GM21528 (cell line): ENCODE measurements at regions not wholly inside any gene's neighbourhood (a gene's known extent, or its start where the extent isn't known, plus 50 kb on each side); places are given as distances from the start of the nearest gene placed in this dataset.
"Not testable (repeated sequence)": the region's sequence is repeated elsewhere in the genome, so short reads cannot be mapped to it uniquely, and the experiment has no call there.

Source experiments
- ATAC-seq: cut with Tn5 transposase; IDR thresholded peaks from one replicate; pipeline ENCODE4 v1.9.1; 2021; ENCODE audit warnings: mild to moderate bottlenecking, moderate library complexity; ENCODE audit not compliant: unreplicated experiment, low FRiP score

- ATAC-seq, result no peak
Measured at GRCh38 chr7:121503730-121504129, 107.6 kb upstream of the FAM3C start.

- no peak for ATAC-seq
Measured at GRCh38 chr7:121503039-121503438, 106.9 kb upstream of the FAM3C start.

GRCh38 chr7:121501566-121501965 is 105.5 kb upstream of the FAM3C start:
- ATAC-seq, result no peak

- no peak for ATAC-seq
Measured at GRCh38 chr7:121500360-121501058, 104.4 kb upstream of the FAM3C start.

DNA sequence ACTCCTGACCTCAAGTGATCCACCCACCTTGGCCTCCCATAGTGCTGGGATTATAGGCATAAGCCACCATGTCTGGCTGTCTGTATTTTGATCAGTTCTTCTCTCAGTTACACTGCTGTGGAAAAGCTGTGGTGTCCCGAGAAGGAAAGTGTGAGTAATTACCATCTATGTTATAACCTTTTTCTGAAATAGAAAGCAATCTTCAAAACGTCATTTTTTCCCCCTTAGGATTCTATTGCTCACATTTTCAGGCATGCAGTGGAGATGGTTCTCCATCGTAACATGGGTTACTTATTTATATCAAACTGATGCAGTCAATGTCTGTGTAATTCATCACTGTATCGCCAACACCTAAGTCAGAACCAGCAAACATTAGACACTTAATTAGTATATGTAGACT is 103.5 kb upstream of the FAM3C start:
- no peak for ATAC-seq

DNA sequence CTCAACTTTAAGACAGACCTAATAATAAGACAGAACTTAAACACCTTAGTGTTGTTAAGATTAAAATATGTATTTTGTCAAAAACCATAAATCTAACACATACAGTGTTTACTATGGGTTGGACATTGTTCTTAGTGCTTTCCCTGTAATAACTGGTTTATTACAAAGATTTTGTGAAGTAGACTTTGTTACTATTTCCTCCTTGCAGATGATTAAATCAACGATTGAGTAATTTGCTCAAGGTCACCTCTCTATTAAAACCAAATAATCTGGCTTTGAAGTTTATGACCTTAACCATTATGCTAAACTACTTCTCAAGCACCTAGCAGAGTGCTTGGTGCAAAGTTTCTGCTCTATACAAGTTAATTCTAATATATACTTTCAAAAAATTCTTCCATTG is 102.7 kb upstream of the FAM3C start:
- no peak for ATAC-seq

GRCh38 chr7:121497545-121497944 is 101.4 kb upstream of the FAM3C start:
- not testable (repeated sequence) for ATAC-seq

DNA sequence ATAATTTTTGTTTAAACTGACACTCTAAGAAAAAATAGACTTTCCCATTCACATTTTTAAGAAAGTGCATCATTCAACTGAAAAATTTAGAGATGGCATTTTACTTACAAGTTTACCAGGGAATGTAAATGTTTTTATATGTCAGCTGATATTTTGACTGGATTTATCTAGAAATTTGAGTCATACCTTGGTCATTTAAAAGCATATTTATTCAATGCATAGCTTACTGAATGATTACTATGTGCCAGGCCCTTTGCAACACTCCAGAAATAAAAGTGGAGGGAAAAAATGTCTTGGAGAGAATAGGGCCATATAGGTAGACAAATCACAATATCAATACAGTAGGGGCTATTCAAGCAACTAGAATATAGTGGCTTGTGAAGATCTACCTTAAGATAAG is 98.4 kb upstream of the FAM3C start:
- no peak for ATAC-seq

DNA sequence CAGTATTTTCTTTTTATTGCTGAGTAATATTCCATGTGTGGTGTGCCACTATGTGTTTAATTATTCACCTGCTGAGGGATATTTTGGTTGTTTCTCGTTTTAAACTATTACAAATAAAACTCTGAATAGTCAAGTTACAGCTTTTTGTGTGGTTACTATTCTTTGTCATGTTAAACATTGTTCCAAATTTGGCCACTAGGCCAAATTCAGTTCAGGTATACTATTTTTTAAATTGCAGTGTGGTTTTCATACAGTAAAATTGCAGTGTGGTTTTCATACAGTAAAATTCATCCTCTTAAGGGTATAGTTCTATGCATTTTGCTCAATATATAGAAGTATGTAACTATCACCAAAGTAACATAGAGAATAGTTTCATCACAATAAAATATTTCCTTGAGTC is 97.4 kb upstream of the FAM3C start:
- ATAC-seq, result no peak

DNA sequence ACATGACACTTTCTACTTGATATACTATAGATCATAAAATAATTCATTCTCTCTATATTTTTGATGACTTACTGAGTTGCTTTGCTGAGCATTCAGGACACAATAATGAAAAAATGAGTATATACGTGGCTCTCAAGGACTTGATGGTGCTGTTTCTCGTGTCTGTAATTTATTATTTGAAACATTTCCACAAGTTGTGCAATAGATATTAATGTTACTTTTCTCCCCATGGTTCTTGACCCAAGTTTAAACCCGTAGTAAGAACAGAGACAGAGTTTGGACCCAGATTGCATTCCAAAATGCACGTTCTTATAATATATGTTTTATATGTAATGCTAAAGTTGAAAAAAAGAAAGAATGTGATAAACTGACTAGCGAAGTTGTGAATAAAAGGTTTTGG is 94.2 kb upstream of the FAM3C start:
- no peak for ATAC-seq

GRCh38 chr7:121489440-121489839 is 93.3 kb upstream of the FAM3C start:
- no peak for ATAC-seq

DNA sequence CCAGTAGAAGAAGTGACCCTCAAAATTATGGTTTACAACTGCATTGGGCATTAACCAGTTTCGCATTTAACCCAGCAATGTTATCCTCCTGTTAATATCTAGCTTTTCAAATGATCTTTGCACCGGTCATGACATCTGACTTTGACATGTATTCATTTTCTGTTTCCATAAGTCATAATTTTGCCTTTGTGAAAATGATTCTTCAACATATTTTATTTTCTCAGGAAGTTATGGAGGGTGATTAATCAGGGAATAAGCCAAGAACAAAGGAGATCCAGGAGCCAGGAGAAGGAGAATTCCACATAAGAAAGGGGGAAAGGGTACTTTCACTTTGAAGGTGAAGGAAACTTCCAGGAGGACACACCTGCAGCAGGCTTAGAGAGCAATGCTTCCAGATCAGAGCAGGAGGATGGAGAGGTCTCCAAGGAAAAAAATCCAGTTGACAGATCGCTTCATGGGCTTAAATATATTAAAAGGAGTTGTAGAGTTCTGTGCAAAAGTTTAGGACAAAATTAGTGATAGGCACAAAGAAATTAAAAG is 92.1 kb upstream of the FAM3C start:
- no peak for ATAC-seq

DNA sequence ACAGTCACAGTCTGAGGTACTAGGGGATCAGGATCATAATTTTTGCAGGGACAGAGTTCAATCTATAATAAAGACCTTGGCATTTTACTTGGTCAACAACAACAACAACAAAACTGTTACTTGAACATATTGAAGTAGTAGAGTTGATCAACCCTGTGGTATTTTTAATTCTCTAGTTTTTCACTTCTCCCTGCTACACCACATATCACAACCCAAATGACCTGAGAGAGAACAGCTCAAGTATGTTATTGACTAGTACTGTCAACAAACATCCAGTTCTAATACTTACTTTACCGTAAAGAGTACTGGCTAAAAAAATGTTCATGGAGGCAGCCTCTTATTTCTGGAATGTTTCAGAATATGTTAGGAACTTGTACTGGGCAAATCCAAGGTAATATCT is 90.5 kb upstream of the FAM3C start:
- ATAC-seq, result no peak

- ATAC-seq, result no peak
Measured at GRCh38 chr7:121485467-121486243, 89.5 kb upstream of the FAM3C start.

GRCh38 chr7:121484089-121484763 is 88.1 kb upstream of the FAM3C start:
- no peak for ATAC-seq

- ATAC-seq, result no peak
Measured at GRCh38 chr7:121480566-121481335, 84.6 kb upstream of the FAM3C start.

- ATAC-seq, result no peak
Measured at GRCh38 chr7:121480058-121480457, 84.0 kb upstream of the FAM3C start.

DNA sequence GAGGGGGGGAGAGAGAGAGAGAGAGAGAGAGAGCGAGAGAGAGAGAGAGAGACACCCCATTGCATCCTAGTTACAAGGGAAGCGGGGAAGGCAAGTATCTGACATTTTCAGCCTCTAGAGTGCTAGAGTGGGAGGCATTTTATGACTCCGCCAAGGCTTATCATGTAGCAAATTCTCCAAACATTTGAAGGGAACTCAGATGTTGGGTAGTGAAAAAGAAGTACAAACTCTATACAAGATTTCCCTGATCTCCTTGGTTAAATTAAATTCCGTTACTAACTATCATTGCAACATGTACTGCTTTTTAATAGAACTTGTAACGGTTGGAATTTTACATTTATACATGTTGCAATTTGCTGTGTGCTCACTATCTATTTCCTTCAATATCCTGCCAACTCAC is 83.4 kb upstream of the FAM3C start:
- no peak for ATAC-seq

GRCh38 chr7:121475806-121476205 is 79.7 kb upstream of the FAM3C start:
- no peak for ATAC-seq

DNA sequence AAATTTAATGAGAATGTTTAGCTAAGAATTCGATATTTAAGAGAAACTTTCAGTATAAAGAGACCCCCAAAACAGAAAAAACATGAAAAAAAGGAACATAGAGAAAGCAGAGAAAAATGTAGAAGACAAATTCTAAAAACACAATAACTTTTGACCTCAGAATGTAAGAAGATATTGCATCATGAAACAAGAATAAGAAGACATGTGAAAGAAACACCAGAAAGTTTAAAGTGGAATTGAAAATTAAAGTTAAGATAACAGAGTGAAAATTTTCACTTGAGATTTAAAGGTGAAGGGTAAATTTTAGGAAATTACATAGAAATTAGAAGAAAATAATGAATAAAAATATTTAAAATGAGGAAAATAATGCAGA is 78.2 kb upstream of the FAM3C start:
- no peak for ATAC-seq
